GM19397 (cell line): ENCODE measurements at regions not wholly inside any gene's neighbourhood (a gene's known extent, or its start where the extent isn't known, plus 50 kb on each side); places are given as distances from the start of the nearest gene placed in this dataset.

ENCODE experiments used
- ATAC-seq: cut with Tn5 transposase; IDR thresholded peaks from one replicate; pipeline ENCODE4 v1.9.1; 2021; ENCODE audit warnings: mild to moderate bottlenecking, moderate library complexity; ENCODE audit not compliant: unreplicated experiment

DNA sequence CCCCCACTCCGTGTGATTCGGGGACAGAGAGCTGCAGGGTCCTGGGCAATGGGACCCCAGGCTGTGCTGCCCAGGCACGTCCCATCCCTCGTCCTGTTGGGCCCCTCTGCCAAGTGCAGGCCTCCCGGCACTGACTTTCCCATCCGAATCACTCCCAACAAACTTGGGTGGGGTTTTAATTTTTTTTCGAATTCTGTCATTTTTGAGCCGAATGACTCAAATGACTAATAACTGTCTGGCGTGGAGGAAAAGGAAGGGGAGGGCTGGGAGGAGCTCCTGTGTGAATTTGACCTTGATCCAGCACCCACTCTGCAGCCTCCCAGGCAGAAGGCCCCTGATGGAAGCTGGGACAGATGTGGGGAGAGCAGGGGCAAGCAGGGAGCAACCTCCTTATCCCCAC, 1173.2 kb downstream of the BRD1 start:
- no peak for ATAC-seq

DNA sequence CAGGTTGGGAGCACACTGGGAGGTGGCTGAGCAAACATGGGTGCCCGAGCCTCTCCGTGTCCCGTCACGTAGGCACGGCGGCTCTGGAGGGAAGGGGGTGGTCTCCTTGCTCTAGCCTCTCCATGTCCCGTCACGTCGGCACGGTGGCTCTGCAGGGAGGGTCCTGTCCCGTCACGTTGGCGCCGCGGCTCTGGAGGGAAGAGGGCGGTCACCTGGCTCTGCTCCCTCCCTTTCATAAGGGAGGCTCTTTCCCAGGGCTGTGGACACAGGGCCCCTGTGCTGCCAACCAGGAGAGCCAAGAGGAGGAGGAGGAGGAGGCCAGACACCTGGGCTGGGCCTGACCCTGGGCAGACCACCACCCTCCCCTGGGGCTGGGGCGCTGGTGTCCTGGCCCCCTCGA, 1173.7 kb downstream of the BRD1 start:
- no peak for ATAC-seq

DNA sequence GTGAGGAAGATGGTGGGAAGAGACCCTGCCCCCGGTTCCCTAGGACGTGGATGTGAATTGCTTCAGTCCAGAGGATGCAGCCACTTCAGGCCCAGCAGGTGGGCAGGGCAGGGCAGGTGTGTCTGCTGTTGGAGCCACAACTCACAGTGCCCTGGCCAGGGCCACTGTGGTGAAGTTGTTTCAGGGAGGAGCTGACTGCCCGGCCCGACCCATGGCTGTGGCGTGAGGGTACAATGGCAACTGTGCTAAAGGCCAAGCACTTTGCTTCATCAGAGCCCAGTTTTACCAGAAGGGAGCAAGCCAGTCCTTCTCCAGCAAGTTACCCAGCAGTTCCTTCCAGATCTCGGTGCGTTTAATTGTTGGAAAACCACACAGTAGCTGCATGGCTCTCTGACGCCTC, 1174.4 kb downstream of the BRD1 start:
- ATAC-seq = no peak

DNA sequence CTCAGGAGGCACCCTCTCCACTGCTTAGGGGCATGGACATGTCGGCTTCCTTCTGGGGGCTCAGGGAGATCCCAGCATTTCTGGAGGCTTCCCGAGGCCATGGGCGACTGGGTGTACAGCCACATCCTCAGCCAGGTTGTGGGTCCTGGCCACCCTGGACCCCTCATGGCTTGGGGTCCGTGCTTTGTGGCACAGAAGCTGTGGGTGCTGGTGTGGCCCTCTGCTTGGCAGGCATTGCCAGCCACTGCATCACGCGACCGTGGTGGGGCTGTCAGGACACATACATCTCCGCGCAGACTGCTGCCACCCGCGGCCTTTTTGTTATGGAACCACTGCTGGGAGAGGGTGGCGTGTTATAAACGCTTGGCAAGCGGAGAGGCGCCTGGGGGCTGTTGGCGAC, 1174.9 kb downstream of the BRD1 start:
- no peak for ATAC-seq

DNA sequence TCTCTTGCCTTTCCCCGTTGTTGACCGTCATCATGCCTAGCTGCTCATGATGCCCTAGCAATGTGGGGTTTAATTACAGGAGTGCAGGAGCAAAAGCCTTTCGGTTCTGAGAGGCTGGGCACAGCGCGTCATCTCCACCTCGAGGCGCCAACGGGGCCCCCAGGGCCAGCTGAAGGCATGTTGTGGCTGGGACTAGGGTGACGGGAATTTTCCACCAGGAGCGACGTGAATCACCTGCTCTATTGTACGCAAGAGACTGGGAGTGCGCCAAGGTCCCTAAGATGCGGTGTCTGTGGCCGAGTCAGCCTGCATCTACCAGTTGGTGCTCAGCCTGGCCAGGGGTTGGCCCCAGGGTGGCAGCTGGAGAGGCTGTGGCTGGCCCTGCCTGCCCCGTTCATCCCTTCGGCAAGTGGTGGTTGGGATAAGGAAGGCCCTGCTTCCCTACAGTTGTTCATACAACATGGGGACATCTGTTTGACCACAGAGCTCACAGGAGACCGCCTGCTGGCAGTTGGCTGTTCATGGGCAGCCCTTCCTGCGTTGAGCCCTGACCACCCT, 1175.6 kb downstream of the BRD1 start:
- ATAC-seq = no peak

DNA sequence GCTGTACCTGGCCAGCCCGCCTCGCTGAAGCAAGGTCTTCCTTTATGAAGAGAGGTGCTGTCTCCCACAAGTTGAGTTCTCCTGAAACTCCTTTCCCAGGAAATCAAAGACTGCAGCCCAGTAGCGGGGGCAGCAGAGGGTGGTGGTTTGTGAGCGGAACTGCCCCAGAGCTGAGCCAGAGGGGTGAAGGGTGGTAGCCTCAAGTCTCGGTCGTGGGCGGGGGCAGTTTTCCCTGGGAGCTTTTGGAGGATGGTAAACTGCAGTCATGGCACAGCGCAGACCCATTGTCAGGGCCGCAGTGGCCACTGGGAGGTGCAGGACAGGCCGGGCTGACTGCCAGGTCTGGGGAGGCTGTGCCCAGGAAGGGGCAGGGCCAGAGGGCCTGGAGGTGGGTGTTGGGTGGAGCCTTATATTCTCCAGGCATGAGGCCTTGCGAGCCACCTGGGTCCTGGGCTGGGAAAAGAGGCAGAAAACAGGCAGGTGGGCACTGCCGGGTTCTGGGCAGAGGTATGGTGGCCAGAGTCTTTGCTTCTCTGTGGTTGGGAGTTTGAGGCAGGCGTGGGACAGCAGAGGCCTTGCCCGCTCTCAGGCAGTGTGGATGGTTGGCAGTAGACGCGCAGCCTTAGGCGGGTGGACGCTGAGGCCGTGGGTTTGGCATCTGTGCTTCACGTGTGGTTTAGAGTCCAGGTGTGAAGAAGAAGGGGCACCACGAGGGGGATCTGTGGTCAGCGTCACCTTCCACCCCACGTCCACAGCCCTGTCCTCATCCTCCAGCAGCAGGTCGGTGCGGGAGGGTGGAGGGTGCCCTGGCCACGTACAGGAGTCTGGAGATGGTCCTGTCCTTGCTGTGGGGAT, 1176.4 kb downstream of the BRD1 start:
- no peak for ATAC-seq

DNA sequence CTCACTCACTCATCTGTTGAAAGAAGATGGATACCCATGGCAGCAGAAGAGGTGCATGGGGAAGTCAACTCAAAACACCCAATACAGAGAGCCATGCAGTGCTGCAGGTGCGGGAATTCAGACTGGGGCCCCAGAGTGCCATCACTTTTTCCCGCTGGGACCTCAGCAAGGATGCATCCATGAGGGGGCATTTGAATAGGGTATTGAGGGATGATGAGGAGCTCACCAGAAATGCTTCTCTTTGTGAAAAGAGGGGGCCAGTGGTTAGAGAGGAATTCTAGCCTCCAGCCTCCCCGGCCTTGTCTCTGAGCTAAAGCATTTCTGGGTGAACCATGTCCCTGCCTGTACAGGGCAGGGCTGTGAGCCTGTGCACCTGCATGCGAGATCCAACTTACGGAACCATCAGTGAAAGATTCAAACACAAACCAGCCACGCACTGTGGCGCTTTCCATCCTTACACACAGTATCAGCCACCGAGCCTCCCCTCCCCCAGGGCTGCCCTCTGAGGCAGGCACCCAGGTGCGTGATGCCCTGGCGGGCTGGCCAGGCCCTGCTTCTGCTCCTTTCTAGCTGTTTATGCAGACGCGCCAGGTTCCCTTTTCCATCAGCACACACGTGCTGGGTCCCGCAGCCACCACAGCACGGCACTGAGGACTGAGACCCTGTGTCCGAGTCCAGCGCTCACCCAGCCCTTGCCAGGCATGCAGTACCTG, 1177.2 kb downstream of the BRD1 start:
- no peak for ATAC-seq

DNA sequence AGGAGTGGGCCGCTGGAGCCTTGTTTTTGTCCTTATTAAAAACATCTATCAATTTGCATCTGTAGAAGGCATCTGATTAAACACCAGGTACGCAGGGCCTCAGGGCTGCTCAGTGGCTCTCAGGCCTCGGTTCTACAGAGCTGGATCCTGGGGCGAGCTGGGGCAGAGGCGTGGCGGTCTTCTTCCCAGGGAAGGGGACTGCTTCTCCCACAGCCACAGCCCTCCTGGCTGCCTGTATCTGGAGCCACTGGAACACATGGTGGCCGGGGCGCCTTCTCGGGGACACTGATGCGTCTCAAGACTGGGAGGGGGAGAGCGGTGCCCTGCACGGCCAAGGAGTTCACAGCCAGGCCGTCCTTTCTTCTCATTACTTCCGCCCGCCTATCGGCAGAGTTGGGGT, 1178.2 kb downstream of the BRD1 start:
- no peak for ATAC-seq

DNA sequence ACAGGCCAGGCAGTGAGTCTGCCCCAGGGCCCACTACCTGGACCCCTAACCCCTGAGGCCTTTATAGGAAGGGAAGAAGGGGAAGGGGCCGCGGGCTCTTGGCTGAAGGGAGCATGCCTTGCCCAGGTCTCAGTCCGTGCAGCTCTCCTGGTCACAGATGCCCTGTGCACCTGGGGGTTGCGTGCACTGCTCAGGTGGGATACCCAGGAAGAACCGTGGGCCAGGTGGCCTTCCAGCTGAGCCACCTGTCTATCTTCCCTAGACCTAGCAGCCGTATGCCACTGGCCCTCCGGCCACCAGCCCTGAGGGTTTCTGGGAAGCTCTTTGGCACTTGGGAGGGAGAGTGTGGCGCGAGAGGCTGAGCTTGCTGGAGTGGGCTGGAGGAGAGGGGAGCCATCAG, 1178.6 kb downstream of the BRD1 start:
- no peak for ATAC-seq

DNA sequence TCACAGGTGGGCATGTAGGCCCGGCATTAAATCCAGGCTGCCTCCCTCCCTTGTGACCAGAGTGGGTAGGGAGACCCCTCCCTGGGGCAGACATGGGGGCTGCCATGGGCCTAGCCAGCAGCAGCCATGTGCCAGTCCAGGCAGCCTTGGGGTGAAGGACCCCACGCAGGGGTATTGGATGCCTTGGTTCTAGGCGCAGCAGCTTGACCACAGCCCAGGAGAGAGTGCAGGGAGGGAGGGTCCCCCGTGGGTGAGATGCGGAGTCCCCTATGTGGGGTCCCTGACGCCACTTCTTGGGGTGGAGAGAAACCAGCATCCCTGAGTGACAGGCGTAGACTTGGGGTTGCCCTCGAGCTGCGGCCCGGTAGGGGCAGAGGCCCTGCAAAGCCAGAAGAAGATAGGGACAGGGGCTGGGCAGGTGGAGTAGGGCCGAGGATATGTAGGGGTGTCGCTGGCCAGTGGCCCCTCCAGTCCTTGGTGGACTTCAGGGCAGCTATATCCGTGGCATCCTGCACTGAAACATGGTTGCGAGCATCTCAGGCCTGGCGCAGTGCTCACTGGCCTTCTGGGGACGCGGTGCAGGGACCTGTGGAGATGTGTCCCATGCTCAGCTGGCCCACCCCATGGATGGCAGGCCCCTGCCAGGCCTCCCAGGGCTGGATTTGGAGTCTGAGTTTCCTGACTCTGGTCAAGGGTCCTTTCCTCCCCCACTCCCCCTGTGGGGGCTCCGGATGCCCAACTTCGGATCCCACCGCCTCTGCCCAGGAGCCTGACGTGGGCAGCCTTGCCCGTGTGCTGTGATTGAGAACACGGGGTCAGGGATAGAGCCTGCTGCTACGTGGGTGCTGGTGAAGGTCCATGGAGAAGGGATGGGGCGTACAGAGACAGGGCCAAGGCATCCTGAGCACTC, 1179.8 kb downstream of the BRD1 start:
- ATAC-seq = no peak

DNA sequence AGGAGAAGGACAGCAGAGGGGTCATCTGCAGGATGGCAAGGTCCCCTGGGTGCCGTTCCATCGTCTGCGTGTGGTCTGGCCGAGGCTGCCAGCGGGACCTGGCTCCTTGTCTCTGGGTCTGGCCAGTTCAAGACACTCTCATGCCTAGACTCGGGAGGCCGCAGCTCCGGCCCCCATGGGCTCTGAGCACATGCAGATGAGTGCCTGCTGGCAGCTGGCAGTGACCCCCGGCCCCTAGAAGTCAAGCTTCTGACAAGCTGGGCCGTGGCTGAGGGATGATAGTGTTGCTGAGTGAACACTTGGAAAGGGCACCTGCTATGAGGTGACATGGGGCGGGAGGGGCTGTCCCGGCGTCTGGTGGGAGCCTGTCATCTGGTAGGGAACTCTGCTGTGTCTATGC, 1180.6 kb downstream of the BRD1 start:
- no peak for ATAC-seq

DNA sequence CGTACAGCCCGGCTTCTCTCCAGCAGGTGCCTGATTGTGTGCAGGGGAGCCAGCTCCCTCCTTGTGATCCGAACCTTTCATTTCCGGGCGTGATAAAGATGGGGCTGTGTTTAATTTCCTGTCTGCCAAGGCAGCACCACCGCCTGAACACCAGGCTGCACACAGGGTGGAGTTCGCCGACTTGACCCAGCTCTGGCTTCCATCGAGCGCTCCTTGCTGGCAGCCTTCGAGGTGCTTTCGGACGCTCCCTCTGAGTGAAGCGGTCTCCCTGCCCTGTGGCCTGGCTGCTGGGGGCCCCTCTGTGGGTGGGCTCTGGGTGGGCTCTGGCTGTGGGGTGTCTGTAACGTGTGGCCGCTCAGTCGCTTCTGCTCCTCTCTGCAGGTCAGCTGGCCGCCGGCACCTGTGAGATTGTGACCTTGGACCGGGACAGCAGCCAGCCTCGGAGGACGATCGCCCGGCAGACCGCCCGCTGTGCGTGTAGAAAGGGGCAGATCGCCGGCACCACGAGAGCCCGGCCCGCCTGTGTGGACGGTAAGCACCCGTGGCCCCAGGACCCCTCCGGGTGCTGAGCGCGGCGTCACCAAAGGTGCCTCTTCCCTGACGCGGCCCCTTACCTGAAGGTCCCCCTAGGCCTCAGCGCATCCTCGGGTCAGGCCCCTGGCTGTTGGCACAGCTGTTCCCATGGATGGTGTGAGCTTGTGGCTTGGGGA, 1181.3 kb downstream of the BRD1 start:
- ATAC-seq = no peak

DNA sequence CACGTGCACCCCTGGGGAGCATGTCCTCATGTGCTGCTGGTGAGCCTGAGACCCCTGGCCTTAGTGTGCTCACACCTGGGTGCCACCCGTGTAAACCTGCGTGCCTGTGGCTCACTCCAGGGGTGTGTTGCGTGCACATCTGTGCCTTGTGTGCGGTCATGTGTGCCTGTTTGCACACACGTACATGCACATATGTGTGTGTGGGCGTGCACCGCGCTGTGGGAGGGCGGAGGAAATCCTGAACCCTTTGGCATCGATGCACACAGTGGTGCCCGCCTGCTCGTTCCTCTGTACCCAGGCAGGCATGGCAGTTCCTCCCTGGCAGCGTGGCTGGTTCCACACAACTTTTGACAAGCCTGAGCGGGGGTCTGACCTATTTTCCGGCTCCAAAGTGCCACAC, 1181.9 kb downstream of the BRD1 start:
- no peak for ATAC-seq

DNA sequence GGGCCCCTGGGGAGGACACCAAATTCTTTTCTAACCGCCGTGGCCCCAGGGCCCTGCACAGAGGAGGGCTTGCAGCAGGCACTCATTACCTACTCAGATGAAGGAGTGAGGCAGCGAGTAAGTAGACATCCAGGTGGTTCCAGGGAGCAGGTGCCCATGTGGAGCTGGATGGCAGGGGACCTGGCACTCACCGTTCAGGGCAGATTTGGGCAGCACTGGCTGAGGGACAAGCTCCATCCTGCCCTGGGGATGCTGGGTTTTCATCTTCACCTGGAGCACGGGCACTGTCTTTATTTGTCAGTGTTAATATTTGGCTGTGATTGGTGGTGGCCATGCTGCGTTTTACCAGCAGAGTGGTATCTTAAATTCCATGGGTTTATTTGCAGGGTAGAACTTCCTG, 1182.7 kb downstream of the BRD1 start:
- ATAC-seq = no peak

DNA sequence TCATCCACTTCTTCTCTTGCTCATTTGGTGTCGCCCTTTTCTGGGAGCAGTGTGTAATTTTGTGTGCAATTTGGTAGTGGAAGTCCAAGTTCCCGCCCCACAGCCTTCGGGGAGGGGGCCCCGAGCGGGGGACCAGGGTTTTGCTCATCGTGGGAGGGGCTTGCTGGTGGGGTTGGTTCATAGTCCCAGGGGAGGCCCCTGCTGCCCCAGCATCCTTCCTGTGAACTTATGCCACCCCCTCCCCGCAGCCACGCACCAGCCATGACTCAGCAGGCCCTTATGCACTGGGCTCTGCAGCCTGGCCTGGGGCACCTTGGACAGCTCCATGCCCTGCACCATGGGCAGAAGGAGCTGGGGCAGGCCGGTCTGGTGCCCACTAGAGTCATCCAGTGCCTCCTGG, 1183.6 kb downstream of the BRD1 start:
- ATAC-seq = no peak

DNA sequence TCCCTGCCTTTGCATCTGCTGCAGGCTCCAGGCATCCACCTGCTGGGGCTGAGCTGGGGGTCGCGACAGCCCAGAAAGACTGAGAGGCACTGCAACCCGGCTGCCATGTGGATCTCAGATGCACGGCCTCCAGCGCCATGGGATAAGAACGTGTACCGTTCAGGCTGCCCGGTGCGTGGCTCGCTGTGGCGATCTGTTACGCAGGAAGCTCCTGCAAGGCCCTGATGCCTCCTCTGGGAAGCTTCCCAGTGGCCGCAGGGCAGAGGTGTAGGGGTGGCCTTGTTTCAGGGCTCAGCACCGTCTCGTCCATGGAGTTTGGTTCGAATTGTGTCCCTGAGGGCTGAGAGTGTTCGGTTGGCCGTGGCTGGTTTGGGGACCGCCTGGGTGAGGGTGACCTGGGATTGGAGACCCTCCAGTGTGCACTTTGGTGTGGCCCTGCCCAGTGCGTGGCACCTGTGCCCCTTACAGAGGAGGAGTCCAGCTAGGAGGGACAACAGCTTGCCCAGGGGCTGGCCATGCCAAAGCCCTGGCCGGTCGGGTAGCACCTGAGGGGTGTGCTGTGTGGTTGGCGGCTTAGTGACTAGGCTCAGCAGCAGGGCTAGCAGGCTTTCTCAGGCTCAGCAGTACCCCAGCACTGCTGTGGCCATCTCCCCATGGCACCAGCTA, 1184.5 kb downstream of the BRD1 start:
- ATAC-seq = no peak

DNA sequence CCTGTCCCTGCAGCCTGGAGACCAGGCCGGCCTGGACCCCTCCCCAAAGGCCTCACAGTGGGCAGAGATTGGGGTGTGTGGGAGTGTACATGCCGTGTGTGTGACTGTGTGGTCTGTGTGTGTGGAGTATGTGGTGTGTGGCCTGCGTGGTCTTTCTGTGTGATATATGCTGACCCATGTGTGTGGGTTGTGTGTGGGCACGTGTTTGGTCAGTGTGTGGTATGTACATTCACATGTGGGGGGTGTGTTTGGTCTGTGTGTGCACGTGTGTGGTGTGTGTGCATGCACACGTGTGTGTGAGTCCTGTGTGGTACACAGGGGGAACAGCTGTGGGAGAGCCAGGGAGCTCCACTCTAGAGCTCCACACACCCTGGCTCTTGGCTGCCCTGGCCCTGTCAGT, 1185.1 kb downstream of the BRD1 start:
- ATAC-seq = no peak

DNA sequence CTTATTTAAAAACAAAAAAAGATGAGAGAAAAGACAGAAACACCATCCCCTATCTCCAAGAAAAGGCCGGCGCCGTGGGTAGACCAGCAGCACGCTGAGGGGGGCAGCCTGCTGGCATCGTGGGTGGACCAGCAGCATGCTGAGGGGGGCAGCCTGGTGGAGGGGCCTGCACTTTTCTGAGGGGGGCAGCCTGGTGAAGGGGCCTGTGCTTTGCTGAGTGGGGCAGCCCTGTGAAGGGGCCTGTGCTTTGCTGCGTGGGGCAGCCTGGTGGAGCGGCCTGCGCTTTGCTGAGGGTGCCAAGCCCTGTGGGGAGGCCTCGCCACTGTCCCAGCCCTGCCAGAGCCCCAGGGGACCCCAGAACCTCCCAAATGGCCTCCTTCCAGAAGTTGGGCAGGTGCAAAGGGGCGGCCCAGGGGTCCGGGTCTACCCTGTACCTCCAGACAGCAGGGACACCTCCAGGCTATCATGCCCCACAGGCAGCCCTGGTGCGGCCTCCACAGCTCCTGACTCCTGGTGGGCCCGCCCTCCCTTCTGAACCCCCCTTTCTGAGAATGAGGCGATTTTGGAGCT, 1185.7 kb downstream of the BRD1 start:
- ATAC-seq = no peak
